GM18907 (cell line): ENCODE measurements at regions not wholly inside any gene's neighbourhood (a gene's known extent, or its start where the extent isn't known, plus 50 kb on each side); places are given as distances from the start of the nearest gene placed in this dataset.

Experiments used
- ATAC-seq: cut with Tn5 transposase; IDR thresholded peaks from one replicate; pipeline ENCODE4 v1.9.1; 2021; ENCODE audit warnings: mild to moderate bottlenecking, moderate library complexity; ENCODE audit not compliant: unreplicated experiment

DNA sequence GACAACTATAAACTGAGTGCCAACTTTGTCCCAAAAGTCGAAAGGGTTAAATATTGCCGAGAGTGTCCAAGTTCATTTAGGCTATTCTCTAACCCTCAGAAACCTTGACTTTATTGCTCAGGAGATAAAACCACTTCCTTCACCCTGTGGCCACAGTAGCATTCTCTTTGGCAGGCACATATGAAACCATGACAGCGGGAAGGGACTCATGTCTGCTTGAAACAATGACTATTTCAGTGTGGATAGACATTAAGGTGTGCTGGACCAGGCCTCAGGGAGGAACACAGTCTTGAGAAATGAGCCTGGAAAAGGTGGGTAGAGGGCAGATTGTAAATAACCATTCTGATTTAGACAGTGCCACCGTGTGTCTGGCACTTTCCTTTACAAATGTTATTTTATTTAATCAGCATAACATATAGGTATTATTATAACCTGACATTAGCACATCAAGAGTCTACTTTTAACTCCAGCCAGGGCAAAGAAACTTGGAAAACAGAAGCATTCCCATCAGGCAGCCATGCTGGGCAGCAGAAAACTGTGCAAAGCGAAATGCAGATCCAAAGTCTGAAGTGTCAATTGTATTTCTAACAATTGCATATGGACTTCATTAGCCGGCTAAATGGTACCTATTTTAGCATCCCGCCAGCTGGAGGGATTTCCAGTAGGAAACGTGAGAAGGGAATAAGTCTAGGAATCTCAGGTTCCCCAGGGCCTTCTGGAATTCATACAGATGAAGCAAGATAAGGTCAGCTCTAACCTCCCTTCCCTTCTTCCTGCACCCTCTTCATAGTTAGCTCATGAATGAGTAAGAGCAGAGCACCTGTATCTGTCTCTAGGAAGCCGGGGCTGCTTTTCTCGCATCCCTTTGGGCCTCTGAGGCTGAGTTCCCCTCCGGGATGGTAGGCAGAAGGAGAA lies 212.8 kb upstream of the ELAC2 start:
- ATAC-seq: no peak

GRCh38 chr17:13228225-13228624 lies 210.4 kb upstream of the ELAC2 start:
- ATAC-seq: no peak

DNA sequence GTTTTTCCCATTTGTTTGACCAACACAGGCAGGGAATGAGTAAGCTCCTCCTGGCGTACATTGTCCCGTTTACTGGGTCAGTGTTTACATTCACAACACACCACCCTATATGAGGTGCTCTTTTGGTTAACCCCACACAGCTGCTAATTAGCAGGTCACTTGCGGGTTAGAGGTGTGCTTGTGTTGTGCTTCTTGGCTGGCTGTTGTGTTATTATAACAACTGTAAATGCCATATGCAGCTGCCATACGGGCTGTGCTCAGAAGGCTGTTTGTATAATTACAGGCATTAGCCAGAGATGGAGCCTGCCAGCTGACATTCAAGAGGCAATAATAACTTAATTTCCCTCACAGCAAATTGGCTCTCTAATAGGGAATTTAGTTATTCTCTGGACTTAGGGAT lies 205.1 kb upstream of the ELAC2 start:
- ATAC-seq: no peak

- no peak for ATAC-seq
Observed at GRCh38 chr17:13212860-13213259, 195.0 kb upstream of the ELAC2 start.

DNA sequence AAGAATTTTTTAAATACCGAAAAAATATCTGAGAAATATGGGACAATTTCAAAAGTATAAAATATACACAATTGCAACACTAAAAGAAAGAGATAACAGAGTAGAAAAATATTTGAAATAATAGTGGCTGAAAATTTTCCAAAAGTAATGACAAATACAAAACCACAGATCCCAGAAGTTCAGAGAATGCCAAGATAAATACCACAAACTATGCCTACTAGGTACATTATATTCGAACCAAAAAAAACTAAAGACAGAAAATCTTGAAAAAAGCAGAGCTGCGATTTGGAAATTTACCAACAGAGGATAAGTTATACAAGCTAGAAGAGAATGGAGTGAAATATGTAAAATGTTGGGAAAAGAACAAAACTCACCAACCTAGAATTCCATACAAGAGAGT lies 191.3 kb upstream of the ELAC2 start:
- no peak for ATAC-seq

DNA sequence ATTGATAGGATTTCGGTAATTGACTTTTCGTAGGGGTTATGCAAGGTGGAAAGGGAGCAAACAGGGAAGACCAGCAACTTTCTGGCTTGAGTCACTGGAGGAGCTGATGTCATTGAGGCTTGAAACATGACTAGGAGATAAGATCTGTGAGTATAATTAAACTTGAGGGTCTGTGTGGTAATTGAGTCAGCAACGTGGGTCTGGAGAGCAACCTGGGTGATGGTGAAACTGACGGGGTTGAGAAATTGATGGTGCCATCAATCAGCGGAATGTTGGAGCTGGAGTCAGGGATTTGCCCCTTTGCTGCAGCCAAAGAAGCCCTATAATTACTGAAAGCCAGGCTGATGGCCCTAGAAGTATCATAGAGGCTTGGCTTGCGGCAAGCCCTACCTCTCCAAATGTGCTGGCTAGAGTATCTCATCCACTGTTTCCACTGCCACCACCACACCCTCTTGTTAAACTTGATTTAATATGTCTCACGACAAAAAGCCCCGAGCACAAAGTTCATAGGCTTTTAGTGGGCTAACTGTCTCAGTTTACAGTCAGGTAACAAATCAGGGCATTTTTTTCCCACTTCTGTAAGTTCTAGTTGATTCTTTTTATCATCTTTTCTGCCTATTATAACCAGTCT lies 186.9 kb upstream of the ELAC2 start:
- ATAC-seq: no peak

DNA sequence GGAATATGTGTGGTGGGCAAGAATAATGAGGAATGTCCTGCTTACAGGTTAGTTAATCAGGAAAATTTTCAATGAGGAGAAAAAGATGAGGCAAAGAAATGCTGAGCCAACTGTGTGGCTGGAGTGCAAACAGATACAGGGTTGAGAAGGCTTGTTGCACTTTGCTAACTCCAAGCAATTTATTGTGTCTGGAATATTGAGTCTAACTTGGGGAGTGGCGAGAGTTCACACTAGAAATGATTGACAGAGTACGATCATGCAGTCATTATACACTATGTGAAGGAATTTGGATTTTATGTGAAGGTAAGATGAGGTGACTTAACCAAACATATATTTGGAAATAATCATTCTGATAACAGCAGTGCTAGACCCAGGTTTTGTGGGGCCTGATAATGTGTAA lies 185.0 kb upstream of the ELAC2 start:
- ATAC-seq: no peak

- ATAC-seq: no peak
Observed at GRCh38 chr17:13200671-13201070, 182.8 kb upstream of the ELAC2 start.

- ATAC-seq: no peak
Observed at GRCh38 chr17:13199425-13199824, 181.6 kb upstream of the ELAC2 start.

- ATAC-seq: no peak
Observed at GRCh38 chr17:13197586-13197985, 179.8 kb upstream of the ELAC2 start.

DNA sequence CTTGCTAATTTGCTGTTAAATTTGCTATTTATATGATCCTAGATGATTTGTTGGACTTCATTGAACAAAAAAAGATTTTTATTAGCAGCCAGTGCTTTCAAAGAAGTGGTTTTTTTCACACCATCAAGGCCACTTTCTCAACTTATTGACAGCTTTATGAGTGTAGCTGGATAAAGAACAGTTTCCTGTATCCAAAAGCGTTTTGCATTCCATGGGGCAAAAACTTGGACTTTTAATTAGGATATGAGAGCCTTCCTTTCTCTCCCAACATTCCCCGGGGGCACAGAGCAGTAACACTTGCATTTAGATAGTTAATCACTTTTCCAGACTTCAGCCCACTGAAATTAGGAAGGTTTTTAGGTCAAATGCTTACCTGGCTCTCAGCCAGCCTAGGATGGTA lies 177.1 kb upstream of the ELAC2 start:
- no peak for ATAC-seq

- ATAC-seq: no peak
Observed at GRCh38 chr17:13182854-13183253, 165.0 kb upstream of the ELAC2 start.

DNA sequence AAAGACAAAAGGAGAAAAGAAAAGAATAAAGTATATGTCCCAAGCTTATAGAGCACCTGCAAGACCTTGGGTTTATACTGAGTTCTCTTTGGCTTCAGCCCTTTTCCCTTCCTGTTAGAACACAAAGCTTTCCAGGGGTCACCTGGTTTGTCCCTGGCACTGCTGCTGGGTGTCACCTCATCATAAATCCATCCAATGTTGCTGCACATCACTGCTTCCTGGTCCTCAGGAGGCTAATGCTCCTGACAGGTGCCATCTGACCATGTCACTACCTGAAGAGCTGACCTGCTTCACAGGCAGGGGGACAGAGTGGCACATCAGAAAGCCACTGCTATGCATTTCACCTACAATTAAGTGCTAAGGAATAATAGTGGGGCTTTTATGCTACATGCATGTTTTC lies 164.6 kb upstream of the ELAC2 start:
- no peak for ATAC-seq

DNA sequence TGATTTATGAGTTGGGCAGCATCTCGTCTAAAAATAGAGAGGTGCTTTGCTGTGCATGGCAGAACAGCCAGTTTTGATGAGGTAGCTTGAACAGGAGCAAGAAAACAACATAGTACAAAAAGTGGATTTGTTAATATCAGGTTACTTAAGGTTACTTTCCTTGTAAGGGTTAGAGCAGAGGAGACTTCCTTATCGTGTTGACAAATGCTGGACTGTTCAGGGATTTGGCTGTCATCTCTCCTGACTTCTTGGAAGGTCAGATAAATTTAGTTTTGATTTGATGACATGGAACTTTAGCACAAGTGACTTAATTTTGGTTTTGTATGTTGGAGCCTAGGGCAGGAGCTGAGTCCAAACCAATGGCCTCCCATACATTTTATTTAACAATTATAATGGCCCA lies 163.9 kb upstream of the ELAC2 start:
- no peak for ATAC-seq

- ATAC-seq: no peak
Observed at GRCh38 chr17:13176436-13176835, 158.6 kb upstream of the ELAC2 start.

GRCh38 chr17:13171790-13172189 lies 154.0 kb upstream of the ELAC2 start:
- ATAC-seq: no peak

DNA sequence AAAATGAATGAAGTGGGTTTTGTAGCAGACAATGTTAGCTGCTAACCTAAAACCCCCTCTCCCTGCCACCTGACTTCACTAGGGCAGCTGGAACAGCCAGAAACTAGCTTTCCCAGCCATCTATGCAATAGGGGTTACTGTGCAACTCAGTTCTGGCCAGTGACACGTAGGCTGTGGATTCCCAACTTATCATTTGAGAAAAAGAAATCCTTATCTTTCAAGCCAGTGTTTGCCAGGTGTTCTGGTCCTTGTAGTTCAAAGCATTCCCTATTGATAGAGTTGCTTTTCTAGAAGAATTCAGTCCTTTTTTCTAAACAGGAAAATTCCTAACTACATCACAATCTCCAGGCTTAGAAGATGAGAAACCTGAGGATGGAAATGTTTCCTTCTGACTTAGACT lies 144.5 kb upstream of the ELAC2 start:
- ATAC-seq: no peak

DNA sequence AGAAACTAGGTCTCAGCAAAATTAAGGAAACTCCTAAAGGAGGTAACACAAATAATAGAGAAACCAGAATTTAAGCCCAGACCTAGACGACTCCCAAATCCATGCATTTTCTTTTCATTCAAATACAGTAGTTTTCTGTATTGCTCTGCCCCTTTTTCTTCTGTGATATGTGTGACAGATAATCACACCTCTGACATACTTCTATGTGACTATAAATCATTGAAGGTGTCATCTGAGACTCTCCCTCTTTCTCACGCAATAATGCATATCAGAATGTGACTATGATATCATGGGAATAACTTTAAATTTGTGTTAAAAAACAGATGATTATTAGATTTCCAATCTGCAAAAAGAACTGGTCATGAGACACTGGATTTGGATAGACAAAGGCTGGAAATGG lies 143.0 kb upstream of the ELAC2 start:
- no peak for ATAC-seq

DNA sequence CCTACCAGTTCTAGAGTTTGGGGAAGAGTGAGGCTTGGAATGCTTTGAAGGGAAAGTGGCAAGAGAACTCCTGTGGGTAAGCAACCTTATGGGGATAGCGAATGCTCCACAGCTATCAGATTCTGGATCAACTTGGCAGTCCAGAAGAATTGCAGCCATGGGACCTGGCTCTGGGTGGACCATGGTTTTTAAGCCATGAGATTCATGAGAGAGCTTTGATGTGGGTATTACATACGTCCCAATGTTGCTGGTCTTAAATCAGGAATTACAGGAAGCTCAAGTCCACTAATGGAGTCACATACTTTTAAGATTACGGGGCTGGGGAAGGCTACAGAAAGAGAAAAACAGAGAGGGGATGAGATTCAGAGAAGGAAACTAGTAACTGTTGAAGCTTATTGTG lies 142.5 kb upstream of the ELAC2 start:
- ATAC-seq: no peak

- no peak for ATAC-seq
Observed at GRCh38 chr17:13158494-13159240, 140.8 kb upstream of the ELAC2 start.

DNA sequence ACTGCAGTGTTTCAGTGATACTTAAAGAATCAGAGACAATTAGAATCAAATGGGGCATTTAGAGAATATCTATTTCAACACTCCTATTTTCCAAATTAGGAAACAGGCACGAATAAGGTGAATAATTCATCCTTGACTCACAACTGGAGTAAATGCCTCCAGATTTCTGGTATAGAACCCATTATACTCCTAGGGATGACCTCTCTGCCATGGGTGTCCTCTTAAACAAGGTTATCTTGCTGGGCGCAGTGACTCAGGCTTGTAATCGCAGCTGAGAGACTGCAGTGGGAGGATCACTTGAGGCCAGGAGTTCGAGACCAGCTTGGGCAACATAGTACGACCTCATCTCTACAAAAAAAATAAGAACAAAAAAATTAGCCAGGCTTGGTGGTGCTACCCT lies 139.8 kb upstream of the ELAC2 start:
- ATAC-seq: no peak

DNA sequence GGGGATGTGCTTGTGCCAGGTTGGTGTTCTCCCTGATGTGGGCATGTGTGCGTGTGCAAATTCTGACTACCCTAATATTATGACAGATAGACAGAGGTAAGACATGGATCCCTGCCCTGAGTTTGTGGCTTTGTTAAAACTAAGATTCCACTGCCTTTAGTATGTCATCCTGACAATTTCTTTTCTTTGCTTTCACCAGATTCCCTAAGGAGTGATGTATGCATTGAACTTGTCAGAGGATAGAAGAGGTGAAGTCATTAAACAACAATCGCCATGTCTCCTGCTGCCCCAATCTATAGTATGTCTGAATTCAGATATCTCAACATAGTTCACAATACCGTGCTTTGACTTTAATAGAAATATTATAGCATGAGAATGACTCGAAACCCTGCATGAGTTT lies 137.1 kb upstream of the ELAC2 start:
- ATAC-seq: no peak
